ENCODE measurements at regions not wholly inside any gene's neighbourhood (a gene's known extent, or its start where the extent isn't known, plus 50 kb on each side); places are given as distances from the start of the nearest gene placed in this dataset.

GRCh38 chr11:127596433-127596832, 595.9 kb upstream of the KIRREL3 start:
- Histone ChIP-seq H3K36me3 (no peaks in the 10 kb centered on the region), H3K4me1 (no peaks in the 10 kb centered on the region), H3K4me3 (no peak overlapping the region), H3K9me3 (no peaks in the 10 kb centered on the region), H3K27me3 (no peaks in the 10 kb centered on the region), H3K27ac (no peak overlapping the region)
- no peak for FAIRE-seq
- WGBS, 2 donors, result 43 to 58% methylated on average over 3 of the region's 3 CpGs
- intact Hi-C loops (cut with DNase I), result no loop called here
- TF ChIP-seq CTCF (IDR thresholded peaks at IDR 0.05), result no peak
- no peak for DNase-seq
- ATAC-seq, result no peak

- ATAC-seq (no peak), DNase-seq (no peak), FAIRE-seq (no peak)
- Histone ChIP-seq H3K36me3 (no peaks in the 10 kb centered on the region), H3K4me1 (no peaks in the 10 kb centered on the region), H3K9me3 (no peaks in the 10 kb centered on the region), H3K27ac (no peak overlapping the region), H3K4me3 (no peak overlapping the region), H3K27me3 (no peaks in the 10 kb centered on the region)
- intact Hi-C loops (cut with DNase I), result no loop called here
- 32 to 44% methylated on average over 1 of the region's 1 CpG for WGBS, 2 donors
- no peak for TF ChIP-seq CTCF (IDR thresholded peaks at IDR 0.05)
Observed at GRCh38 chr11:127592371-127592770, 591.8 kb upstream of the KIRREL3 start.

- ATAC-seq, result peak in 1 of 4 donors; percentile 56
- TF ChIP-seq CTCF (IDR thresholded peaks at IDR 0.05), result no peak
- H3K4me1 ChIP-seq, result no peaks in the 10 kb centered on the region
- 23 to 28% methylated on average over 1 of the region's 1 CpG for WGBS, 2 donors
- H3K36me3 ChIP-seq, result no peaks in the 10 kb centered on the region
- H3K27me3 ChIP-seq, result no peaks in the 10 kb centered on the region
- no peak for FAIRE-seq
- intact Hi-C loops (cut with DNase I), result no loop called here
- H3K27ac ChIP-seq, result no peak overlapping the region
- H3K9me3 ChIP-seq, result no peaks in the 10 kb centered on the region
- peak in 1 of 6 donors; percentile 8 for DNase-seq
- H3K4me3 ChIP-seq, result no peak overlapping the region
Observed at GRCh38 chr11:127590314-127590713, 589.7 kb upstream of the KIRREL3 start.

GRCh38 chr11:127588431-127588830, 587.9 kb upstream of the KIRREL3 start:
- H3K27ac ChIP-seq, result no peak overlapping the region
- DNase-seq (no peak), FAIRE-seq (no peak), ATAC-seq (no peak)
- H3K36me3 ChIP-seq, result no peaks in the 10 kb centered on the region
- 85 to 86% methylated on average over 5 of the region's 5 CpGs for WGBS, 2 donors
- intact Hi-C loops (cut with DNase I), result no loop called here
- TF ChIP-seq CTCF (IDR thresholded peaks at IDR 0.05), result no peak
- H3K27me3 ChIP-seq, result no peaks in the 10 kb centered on the region
- H3K4me3 ChIP-seq, result no peak overlapping the region
- H3K9me3 ChIP-seq, result no peaks in the 10 kb centered on the region
- no peaks in the 10 kb centered on the region for H3K4me1 ChIP-seq

- no peak for TF ChIP-seq CTCF (IDR thresholded peaks at IDR 0.05)
- no peak overlapping the region for H3K4me3 ChIP-seq
- 84 to 98% methylated on average over 2 of the region's 2 CpGs for WGBS, 2 donors
- FAIRE-seq (no peak), DNase-seq (no peak), ATAC-seq (no peak)
- no peaks in the 10 kb centered on the region for H3K4me1 ChIP-seq
- no peaks in the 10 kb centered on the region for H3K27me3 ChIP-seq
- intact Hi-C loops (cut with DNase I), result no loop called here
- H3K9me3 ChIP-seq, result no peaks in the 10 kb centered on the region
- H3K27ac ChIP-seq, result no peak overlapping the region
- H3K36me3 ChIP-seq, result no peaks in the 10 kb centered on the region
Observed at GRCh38 chr11:127587511-127587910, 586.9 kb upstream of the KIRREL3 start.

Measured in pancreas (tissue), 10 donors.